OCI-LY1 (cell line): ENCODE measurements at regions not wholly inside any gene's neighbourhood (a gene's known extent, or its start where the extent isn't known, plus 50 kb on each side); places are given as distances from the start of the nearest gene placed in this dataset.

Experiments used
- EZH2 ChIP-seq: fragments of 200-600 bp; sonication (generic), shearing (Covaris generic); IDR thresholded peaks from 2 replicates; pipeline ENCODE4 v1.8.0; 2017; ENCODE audit warnings: borderline replicate concordance, mixed run types, mild to moderate bottlenecking, antibody characterized with exemption, low read length, moderate library complexity, mixed read lengths
- TF ChIP-seq, protein P1 (sequence below): fragments of 200-600 bp; sonication (generic), shearing (Covaris generic); IDR thresholded peaks from 2 replicates; pipeline ENCODE4 v1.5.1; 2017; ENCODE audit warnings: mild to moderate bottlenecking, antibody characterized with exemption, low read length, moderate library complexity, mixed read lengths

GRCh38 chr13:64935441-64935840, 2294.7 kb downstream of the PCDH9 start:
- TF ChIP-seq, protein P1, sequence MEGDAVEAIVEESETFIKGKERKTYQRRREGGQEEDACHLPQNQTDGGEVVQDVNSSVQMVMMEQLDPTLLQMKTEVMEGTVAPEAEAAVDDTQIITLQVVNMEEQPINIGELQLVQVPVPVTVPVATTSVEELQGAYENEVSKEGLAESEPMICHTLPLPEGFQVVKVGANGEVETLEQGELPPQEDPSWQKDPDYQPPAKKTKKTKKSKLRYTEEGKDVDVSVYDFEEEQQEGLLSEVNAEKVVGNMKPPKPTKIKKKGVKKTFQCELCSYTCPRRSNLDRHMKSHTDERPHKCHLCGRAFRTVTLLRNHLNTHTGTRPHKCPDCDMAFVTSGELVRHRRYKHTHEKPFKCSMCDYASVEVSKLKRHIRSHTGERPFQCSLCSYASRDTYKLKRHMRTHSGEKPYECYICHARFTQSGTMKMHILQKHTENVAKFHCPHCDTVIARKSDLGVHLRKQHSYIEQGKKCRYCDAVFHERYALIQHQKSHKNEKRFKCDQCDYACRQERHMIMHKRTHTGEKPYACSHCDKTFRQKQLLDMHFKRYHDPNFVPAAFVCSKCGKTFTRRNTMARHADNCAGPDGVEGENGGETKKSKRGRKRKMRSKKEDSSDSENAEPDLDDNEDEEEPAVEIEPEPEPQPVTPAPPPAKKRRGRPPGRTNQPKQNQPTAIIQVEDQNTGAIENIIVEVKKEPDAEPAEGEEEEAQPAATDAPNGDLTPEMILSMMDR: no peak
- no peak for TF ChIP-seq EZH2
